Right cardiac atrium (tissue), 5 donors: ENCODE measurements at regions not wholly inside any gene's neighbourhood (a gene's known extent, or its start where the extent isn't known, plus 50 kb on each side); places are given as distances from the start of the nearest gene placed in this dataset.

ENCODE experiments used
- ATAC-seq, 2 donors: fragments of 200-7000 bp; cut with Tn5 transposase; one replicate each; pipeline versions ENCODE4 v1.8.0 to v1.9.1; 2020; ENCODE audit warnings: moderate library complexity in 2 of 2, mild to moderate bottlenecking in 1 of 2
- DNase-seq, 3 donors: peaks; one replicate each; pipeline ENCODE4 v3.0.0-alpha.2; 2020
- H3K27ac ChIP-seq: one replicate; pipeline ENCODE4 v1.5.1; 2013; ENCODE audit warnings: mild to moderate bottlenecking, low read length, control low read depth, moderate library complexity
- H3K27me3 ChIP-seq: one replicate; pipeline ENCODE4 v1.6.1; 2013; ENCODE audit not compliant: control insufficient read depth, insufficient read depth
- H3K4me1 ChIP-seq: one replicate; pipeline ENCODE4 v1.6.1; 2013; ENCODE audit warnings: low read length; ENCODE audit not compliant: control insufficient read depth, insufficient read depth
- H3K4me3 ChIP-seq: one replicate; pipeline ENCODE4 v1.5.1; 2013; ENCODE audit warnings: low read length, control low read depth
- H3K9me3 ChIP-seq: one replicate; pipeline ENCODE4 v1.6.1; 2013; ENCODE audit warnings: low read length; ENCODE audit not compliant: control insufficient read depth
- WGBS: extraction: QIAGEN DNeasy Blood & Tissue Kit; methylation state at CpG from one replicate; pipeline ENCODE4 v1.1.7; 2013; 5-methylcytosine and 5-hydroxymethylcytosine counted together
- intact Hi-C, 4 donors: fragments of 100-400 bp; cut with DNase I; formaldehyde crosslinking; loops; one replicate each; pipeline versions ENCODE4 v1.11.0 to v1.14.0; 2022 to 2023
- donor health status: healthy with polysubstance abuse.
- donor health status: DM: no; HTN: yes; CAD: no.
- donor health status: DM: no; HTN: no; CAD: no.
- donor health status: DM: no; HTN: yes; CAD: no; lungs with severe emphysema.
- donor health status: DM: yes; HTN: yes; CAD: no.

- DNase-seq = no peak
Measured at GRCh38 chr9:81741103-81741502, 51.8 kb upstream of the TLE1 start.

GRCh38 chr9:81748091-81748490 is 58.7 kb upstream of the TLE1 start:
- Histone ChIP-seq H3K27ac (no peak overlapping the region), H3K27me3 (no peaks in the 10 kb centered on the region), H3K9me3 (no peaks in the 10 kb centered on the region), H3K4me1 (no peaks in the 10 kb centered on the region), H3K4me3 (no peak overlapping the region)
- ATAC-seq = no peak
- 71% methylated on average over 1 of the region's 1 CpG for WGBS
- no peak for DNase-seq
- intact Hi-C loops = no loop called here

More at GRCh38 chr9:81741103-81741502, 51.8 kb upstream of the TLE1 start:
- Histone ChIP-seq H3K9me3 (no peaks in the 10 kb centered on the region), H3K4me1 (no peaks in the 10 kb centered on the region), H3K27me3 (no peaks in the 10 kb centered on the region), H3K27ac (no peak overlapping the region), H3K4me3 (no peak overlapping the region)
- ATAC-seq = no peak
- intact Hi-C loops = no loop called here

GRCh38 chr9:81753436-81753835 is 64.1 kb upstream of the TLE1 start:
- WGBS = 86% methylated on average over 4 of the region's 4 CpGs
- Histone ChIP-seq H3K4me3 (no peak overlapping the region), H3K27ac (no peak overlapping the region), H3K27me3 (no peaks in the 10 kb centered on the region), H3K9me3 (no peaks in the 10 kb centered on the region), H3K4me1 (no peaks in the 10 kb centered on the region)
- DNase-seq = no peak
- intact Hi-C loops = loop anchor here in 1 of 4 donors (5.0 kb wide), 1 partner anchor 311 kb away; no protein-coding TSS in a partner anchor
- no peak for ATAC-seq

- Histone ChIP-seq H3K27ac (no peak overlapping the region), H3K9me3 (no peaks in the 10 kb centered on the region), H3K4me1 (no peaks in the 10 kb centered on the region), H3K27me3 (no peaks in the 10 kb centered on the region), H3K4me3 (no peak overlapping the region)
- DNase-seq = no peak
- intact Hi-C loops = loop anchor here in 1 of 4 donors (5.0 kb wide), 1 partner anchor 312 kb away; no protein-coding TSS in a partner anchor
- ATAC-seq = no peak
Measured at GRCh38 chr9:81754245-81754644, 64.9 kb upstream of the TLE1 start.

- WGBS = 93% methylated on average over 6 of the region's 6 CpGs
- no peak overlapping the region for H3K4me3 ChIP-seq
- H3K9me3 ChIP-seq = no peaks in the 10 kb centered on the region
- ATAC-seq (no peak), DNase-seq (no peak)
- no peaks in the 10 kb centered on the region for H3K27me3 ChIP-seq
- H3K4me1 ChIP-seq = no peaks in the 10 kb centered on the region
- H3K27ac ChIP-seq = no peak overlapping the region
- intact Hi-C loops = no loop called here
Measured at GRCh38 chr9:81755721-81756120, 66.4 kb upstream of the TLE1 start.

GRCh38 chr9:81756561-81756960 is 67.2 kb upstream of the TLE1 start:
- ATAC-seq (no peak), DNase-seq (no peak)
- Histone ChIP-seq H3K4me1 (no peaks in the 10 kb centered on the region), H3K27ac (no peak overlapping the region), H3K27me3 (no peaks in the 10 kb centered on the region), H3K9me3 (no peaks in the 10 kb centered on the region), H3K4me3 (no peak overlapping the region)
- 92% methylated on average over 5 of the region's 5 CpGs for WGBS
- intact Hi-C loops = no loop called here

- intact Hi-C loops = no loop called here
- H3K27me3 ChIP-seq = no peaks in the 10 kb centered on the region
- H3K4me3 ChIP-seq = no peak overlapping the region
- DNase-seq = no peak
- H3K9me3 ChIP-seq = no peaks in the 10 kb centered on the region
- no peak for ATAC-seq
- no peaks in the 10 kb centered on the region for H3K4me1 ChIP-seq
- no peak overlapping the region for H3K27ac ChIP-seq
- 95% methylated on average over 3 of the region's 3 CpGs for WGBS
Measured at GRCh38 chr9:81758123-81758797, 68.9 kb upstream of the TLE1 start.

GRCh38 chr9:81759680-81760215 is 70.4 kb upstream of the TLE1 start:
- Histone ChIP-seq H3K9me3 (no peaks in the 10 kb centered on the region), H3K27me3 (no peaks in the 10 kb centered on the region), H3K4me1 (no peaks in the 10 kb centered on the region), H3K4me3 (no peak overlapping the region), H3K27ac (no peak overlapping the region)
- intact Hi-C loops = no loop called here
- DNase-seq = peak in 1 of 3 donors; percentile 41
- WGBS = 62% methylated on average over 5 of the region's 5 CpGs
- ATAC-seq = peak; percentile 56 to 97

- H3K4me1 ChIP-seq = no peaks in the 10 kb centered on the region
- no peaks in the 10 kb centered on the region for H3K9me3 ChIP-seq
- intact Hi-C loops = no loop called here
- no peak overlapping the region for H3K4me3 ChIP-seq
- H3K27ac ChIP-seq = no peak overlapping the region
- ATAC-seq = no peak
- DNase-seq = no peak
- no peaks in the 10 kb centered on the region for H3K27me3 ChIP-seq
Measured at GRCh38 chr9:81767921-81768320, 78.6 kb upstream of the TLE1 start.

GRCh38 chr9:81771571-81771970 is 82.2 kb upstream of the TLE1 start:
- Histone ChIP-seq H3K27me3 (no peaks in the 10 kb centered on the region), H3K4me3 (no peak overlapping the region), H3K4me1 (no peaks in the 10 kb centered on the region), H3K27ac (no peak overlapping the region), H3K9me3 (no peaks in the 10 kb centered on the region)
- peak in 1 of 2 donors; percentile 76 for ATAC-seq
- DNase-seq = no peak
- WGBS = 40% methylated on average over 4 of the region's 4 CpGs
- intact Hi-C loops = no loop called here

GRCh38 chr9:81772144-81772543 is 82.8 kb upstream of the TLE1 start:
- WGBS = 37% methylated on average over 1 of the region's 1 CpG
- no peak for DNase-seq
- intact Hi-C loops = no loop called here

GRCh38 chr9:81776390-81776789 is 87.0 kb upstream of the TLE1 start:
- H3K4me3 ChIP-seq = no peak overlapping the region
- H3K27ac ChIP-seq = no peak overlapping the region
- intact Hi-C loops = no loop called here
- no peaks in the 10 kb centered on the region for H3K4me1 ChIP-seq
- ATAC-seq = no peak
- no peak for DNase-seq
- no peaks in the 10 kb centered on the region for H3K9me3 ChIP-seq
- 74% methylated on average over 1 of the region's 1 CpG for WGBS
- H3K27me3 ChIP-seq = no peaks in the 10 kb centered on the region

More at GRCh38 chr9:81772144-81772543, 82.8 kb upstream of the TLE1 start:
- Histone ChIP-seq H3K4me1 (no peaks in the 10 kb centered on the region), H3K9me3 (no peaks in the 10 kb centered on the region), H3K27me3 (no peaks in the 10 kb centered on the region), H3K27ac (no peak overlapping the region), H3K4me3 (no peak overlapping the region)
- ATAC-seq = no peak
